SHP77 (cell line): ENCODE measurements at regions not wholly inside any gene's neighbourhood (a gene's known extent, or its start where the extent isn't known, plus 50 kb on each side); places are given as distances from the start of the nearest gene placed in this dataset.
"Not testable (repeated sequence)": the region's sequence is repeated elsewhere in the genome, so short reads cannot be mapped to it uniquely, and the experiment has no call there.

ENCODE experiments used
- DNase-seq, 2 experiments: peaks; one replicate each; lab custom pipeline; 2025; lab: John Stamatoyannopoulos, UW

DNA sequence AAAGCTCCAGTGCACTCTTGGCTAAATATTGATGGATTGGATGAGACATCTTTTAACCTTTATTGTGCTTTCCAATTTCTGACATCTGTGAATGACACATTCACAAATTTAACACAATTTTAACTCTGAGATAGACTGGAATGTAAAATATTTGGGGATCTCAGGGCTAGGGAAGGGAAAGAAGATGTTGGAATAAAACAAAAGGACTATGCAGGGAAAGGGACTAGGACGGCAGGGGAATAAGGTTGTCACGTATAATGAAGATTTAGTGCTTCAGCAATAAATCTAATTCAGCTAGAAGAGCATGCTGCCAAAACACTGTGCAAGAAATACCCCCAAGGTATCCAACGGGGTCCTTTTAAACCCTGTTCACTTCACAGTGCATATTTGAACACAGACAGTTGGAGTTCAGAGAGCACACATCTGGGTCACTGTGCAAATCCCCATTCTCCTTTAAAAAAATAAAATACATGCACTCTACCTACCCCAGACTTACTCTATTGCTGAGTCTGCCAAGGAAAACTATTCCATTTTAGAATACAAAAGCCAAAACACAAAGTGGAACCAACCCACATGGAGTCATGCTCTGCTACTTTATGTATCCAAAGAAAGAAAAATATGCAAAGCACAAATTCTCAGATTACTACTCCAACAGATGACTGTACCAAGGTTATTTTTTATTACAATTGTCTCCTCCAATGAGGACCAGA is 151.0 kb upstream of the RSPO3 start:
- no peak for DNase-seq

DNA sequence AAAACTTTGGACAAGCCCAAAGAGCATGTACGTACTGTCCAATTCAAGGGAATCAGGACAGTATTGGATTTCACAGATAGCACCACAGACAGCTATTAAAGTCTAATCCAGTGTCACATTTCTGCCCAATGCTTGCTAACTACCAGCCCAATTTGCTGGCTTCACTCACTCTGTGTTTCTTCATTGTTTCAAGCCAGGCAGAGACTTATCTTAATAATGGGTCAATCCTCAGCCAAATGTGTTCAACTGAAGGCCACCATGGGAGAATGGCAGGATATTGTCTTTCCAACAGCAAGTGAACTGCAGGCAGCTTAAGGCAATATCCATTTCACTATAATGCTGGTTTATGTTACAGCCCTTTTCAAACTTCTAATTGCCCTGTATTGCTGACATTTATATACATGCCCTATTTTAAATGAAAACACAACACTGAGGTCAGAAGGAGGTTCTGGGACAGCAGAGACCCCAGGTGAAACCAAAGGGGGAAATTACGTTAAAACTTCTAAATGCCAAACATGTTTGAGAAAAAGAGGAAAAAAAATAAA is 142.1 kb upstream of the RSPO3 start:
- DNase-seq: no peak

DNA sequence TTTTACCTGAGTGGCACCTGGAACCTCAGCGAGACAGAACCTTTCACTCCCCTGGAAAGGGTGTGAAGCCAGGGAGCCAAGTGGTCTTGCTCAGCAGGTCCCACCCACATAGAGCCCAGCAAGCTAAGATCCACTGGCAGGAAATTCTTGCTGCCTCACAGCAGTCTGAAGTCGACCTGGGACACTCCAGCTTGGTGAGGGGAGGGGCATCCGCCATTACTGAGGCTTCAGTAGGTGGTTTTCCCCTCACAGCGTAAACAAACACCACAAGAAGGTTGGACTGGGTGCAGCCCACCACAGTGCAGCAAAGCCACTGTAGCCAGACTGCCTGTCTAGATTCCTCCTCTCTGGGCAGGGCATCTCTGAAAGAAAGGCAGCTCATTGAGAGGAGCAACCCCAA is 134.7 kb upstream of the RSPO3 start:
- no peak for DNase-seq

DNA sequence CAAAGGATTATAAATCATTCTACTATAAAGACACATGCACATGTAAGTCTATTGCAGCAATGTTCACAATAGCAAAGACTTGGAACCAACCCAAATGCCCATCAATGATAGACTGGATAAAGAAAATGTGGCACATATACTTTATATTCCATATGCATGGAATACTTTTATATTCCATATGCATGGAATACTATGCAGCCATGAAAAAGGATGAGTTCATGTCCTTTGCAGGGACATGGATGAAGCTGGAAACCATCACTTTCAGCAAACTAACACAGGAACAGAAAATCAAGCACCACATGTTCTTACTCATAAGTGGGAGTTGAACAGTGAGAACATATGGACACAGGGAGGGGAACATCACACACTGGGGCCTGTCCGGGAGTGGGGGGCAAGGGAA is 130.3 kb upstream of the RSPO3 start:
- DNase-seq: not testable (repeated sequence)

DNA sequence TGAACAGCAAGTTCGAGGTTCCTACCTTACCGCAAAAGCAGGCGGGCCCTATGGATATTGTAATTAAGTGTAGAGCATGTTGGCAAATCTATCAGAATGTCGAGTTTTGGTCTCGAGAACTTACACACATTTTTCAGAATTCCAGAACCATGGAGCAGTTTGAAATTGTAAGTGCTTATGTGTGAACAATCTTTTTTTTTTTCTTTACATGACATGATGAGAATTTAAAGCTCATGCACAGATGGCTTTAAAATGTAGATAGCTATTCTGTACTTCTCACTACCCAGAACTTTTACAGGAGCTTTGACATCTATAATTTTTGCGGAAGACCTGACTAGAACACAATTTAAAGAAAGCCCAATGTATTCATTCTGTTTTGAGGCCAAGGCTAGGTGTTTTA is 117.8 kb upstream of the RSPO3 start:
- no peak for DNase-seq

DNA sequence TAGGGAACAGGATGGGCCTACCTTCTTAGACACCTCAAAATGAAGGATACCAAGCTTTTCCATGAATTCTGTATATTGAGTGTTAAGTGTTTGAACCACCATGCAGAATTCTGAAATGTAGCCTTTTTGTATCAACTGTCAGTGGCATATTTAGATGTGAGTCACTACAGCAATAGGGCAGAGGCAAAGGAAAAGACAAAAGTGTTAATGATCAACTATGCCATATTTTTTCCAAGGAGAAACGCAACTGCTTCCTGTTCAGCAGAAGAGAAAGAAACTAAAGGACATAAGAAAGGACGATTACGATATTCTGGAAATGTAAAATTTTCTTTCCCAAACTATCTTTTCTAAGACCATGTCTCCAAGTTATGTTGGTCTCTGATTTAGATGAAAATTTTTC is 104.6 kb upstream of the RSPO3 start:
- no peak for DNase-seq

DNA sequence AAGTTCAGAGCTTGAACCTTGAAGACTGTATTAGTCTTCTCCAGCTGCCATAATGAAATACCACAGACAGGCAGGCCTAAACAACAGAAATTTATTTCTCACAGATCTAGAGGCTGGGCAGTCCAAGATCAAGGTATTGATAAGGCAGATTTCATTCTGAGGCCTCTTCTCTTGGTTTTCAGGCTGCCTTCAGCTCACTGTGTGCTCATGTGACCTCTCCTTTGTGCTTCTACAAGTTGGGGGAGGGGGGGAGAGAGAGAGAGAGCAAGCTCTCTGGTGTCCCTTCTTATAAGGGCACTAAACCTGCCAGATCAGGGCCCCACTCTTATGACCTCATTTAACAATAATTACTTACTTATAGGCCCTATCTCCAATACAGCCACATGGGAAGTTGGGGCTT is 102.6 kb upstream of the RSPO3 start:
- DNase-seq: no peak

DNA sequence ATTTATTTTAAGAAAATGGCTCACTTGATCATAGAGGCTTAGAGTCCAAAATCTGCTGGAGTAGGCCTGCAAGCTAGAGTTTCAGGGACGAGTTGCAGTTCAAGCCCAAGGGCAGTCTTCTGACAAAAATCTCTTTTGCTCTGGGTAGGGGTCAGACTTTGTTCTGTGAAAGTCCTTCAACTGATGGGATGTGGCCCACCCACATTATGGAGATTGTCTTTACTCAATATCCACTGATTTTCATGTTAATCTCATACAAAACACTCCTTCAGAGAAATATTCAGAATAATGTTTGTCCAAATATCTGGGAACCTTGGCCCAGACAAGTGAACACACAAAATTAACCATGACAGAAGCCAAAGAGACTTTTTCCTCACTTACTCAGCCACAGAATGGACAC is 98.6 kb upstream of the RSPO3 start:
- no peak for DNase-seq

DNA sequence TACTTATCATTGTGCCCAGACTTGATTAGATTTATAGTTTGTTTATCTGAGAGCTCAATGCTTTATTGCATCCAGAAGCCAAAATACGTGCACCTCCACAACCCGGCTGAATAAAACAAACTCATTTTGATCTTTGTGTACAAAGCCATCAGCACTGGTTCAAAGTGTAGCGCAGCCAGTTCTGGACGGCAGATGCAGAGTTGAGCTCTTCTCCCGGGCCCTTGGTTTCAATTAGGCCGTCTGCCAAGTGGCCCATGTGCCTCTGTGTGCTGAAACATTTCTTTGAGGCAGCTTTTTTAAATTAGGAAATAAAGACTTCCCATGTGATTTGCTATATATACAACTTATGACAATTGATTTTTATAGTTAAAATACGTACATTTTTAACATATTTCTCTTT is 96.2 kb upstream of the RSPO3 start:
- peak; percentile 62 to 73 for DNase-seq

DNA sequence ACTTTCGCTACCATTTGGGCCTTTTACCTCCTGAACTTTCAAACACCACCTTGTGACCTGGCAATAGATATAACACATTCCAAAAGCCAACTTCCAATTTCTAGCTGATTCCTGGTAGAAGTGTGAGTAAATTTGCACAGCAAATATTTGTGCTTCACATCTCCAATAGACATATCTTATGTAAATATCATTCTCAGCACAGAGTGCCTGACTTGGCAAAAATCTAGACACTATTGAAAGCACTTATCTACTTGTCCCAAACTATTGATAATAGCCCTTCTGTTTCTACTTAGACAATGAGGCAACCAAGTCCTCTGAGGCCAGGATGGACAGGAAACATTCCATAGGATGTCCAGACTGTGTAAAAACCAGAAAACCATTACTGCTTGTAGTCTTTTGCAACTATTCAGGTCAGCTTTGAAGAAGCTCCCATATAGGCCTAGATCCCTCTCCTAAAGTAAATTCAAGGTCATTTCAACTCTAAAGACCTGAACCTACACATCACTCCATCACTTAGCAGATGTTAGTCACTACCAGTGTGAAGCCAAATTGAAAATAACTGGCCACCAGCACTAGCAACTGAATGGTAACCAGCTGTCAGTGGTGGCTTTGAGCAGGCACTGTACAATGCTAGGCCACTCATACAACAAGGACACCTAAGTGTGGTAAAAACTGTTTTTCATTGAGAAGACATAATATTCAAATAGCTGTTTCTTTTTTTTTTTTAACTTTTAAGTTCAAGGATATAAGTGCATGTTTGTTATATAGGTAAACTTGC is 95.3 kb upstream of the RSPO3 start:
- DNase-seq: no peak

DNA sequence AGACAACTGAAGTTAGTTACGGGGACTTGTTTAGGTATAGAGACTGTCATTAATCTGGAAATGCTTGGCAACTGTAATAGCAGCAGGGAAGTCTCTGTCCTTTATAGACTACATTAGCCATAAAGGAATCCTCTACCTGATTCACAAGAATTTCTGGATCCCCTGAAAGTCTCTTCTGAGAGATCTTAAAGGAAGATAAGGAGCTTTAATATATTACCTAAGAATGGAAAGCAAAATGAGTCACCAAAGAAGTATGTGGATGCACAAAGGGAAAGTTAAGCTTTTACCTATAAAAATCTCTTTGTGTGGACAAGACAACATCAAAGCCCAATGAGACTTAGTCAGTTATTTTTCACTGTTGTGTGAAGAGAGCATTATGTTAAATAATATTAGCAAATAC is 92.2 kb upstream of the RSPO3 start:
- no peak for DNase-seq

DNA sequence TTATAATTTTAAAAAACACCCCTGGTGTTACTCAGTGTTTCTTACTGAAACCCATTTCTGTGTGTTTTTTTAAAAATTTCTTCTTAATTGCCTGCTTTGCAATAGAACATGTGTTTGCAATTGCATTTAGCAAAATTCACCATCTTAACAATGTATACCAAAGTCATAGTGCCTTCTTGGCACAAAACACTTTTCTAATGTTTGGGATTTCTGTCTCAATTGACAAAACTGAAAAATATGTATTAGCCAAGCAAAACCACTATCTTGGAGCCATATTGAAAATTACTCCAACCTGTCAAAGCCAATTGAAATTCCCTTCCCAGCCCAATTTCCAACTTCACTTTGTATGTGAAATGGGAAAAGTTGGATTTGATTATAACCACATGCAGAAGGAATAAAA is 88.4 kb upstream of the RSPO3 start:
- no peak for DNase-seq

DNA sequence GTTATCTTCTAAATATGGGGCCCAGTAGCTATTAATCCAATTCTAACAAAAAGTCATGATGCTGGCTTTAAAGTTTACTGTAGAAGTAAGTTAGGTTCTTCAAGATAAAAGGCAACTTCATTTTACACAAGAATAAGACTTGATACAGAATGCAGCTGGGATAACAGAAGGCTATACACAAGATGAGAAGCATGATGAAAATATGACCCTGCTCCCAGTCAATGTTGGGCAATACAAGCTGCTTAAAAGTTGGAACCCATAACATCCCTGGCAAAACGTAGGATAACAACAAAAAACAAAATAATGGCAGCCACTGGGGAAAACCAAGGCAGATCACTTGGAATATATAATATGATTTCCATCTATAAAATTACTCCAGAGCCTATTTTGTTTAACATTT is 87.6 kb upstream of the RSPO3 start:
- DNase-seq: no peak

DNA sequence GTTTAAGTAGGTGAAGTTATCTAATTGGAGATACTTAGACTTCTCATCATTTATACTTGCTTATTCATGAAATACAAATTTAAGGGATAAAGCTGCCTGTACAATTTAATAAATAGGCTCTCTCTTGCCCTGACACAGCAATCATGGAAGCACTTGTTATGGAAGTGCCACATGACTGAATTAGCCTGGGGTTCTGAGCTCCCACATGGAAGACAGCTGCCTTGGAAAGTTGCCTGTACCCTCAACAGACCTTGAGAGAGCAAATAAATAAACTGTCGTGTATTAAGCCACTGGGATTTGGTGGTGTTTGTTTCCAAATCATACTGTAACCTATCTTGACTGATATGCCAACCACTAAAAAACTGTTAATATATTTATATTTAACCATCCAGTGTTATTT is 87.0 kb upstream of the RSPO3 start:
- no peak for DNase-seq

DNA sequence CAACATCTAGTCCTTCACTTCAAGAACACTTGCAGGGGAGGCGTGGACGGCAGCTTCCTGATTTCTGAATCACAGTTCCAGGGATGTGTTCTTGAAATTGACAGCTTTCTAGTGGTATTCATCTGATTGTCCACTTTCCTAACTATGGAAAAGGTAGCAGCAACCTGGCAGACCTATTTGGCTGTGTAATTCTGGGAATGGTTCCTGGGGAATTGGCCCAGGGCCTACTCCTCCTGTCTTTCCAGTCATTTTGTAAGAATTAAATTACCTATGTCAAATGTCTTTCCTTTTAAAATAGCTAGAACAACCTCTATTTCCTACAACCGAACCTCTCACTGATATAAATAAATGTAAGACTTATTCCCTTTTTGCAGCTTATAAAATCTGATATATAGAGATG is 85.5 kb upstream of the RSPO3 start:
- DNase-seq: no peak

DNA sequence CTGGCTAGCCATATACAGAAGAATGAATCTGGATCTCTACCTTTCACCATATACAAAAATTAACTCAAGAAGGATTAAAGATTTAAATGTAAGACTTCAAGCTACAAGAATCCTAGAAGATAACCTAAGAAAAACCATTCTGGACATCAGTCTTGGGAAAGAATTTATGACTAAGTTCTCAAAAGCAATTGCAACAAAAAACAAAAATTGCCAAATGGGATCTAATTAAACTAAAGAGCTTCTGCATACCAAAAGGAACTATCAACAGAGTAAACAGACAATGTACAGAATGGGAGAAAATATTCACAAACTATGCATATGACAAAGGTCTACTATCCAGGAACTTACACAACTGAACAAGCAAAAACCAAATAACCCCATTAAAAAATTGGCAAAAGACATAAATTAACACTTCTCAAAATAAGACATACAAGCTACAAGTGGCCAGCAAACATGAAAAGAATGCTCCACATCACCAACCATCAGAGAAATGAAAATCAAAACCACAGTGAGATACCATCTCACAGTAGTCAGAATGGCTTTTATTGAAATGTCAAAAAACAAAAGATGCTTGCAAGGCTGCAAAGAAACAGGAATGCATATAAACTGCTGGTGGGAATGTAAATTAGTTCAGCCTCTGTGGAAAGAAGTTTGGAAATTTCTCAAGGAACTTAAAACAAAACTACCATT is 66.8 kb upstream of the RSPO3 start:
- DNase-seq: no peak

DNA sequence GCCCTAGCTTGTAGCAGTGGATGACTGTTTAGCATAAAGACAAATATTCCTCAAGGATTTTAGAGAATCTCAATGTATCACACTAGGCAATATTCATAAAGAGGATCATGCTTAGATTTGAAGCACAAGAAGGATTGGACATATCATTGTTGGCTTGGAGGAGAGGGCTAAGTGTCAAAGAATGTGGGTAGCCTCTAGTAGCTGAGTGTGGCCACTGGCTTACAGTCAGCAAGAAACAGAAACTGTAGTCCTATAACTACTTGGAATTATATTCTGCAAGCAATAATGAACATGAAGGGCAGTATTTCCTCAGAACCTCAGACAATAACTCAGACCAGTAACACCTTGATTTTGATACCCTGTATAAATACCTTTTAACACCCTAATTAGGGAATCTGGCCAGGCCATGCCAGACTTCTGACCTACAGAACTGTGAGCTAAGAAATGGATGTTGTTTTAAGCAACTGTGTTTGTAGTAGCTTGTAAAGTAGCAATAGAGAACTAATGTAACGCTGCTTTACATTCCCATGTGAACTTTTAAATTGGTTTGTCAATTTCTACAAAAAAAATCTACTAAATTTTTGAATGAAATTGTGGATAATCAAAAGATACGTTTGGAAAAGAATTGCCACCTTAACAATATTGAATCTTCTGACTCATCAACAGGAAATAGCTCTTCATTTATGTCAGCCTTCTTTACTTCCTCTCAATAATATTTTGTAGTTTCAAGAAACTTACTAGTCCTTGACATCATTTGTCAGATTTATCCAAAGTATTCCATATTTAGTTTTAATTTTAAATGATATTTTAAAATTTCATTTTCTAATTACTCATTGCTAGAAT is 65.2 kb upstream of the RSPO3 start:
- no peak for DNase-seq

DNA sequence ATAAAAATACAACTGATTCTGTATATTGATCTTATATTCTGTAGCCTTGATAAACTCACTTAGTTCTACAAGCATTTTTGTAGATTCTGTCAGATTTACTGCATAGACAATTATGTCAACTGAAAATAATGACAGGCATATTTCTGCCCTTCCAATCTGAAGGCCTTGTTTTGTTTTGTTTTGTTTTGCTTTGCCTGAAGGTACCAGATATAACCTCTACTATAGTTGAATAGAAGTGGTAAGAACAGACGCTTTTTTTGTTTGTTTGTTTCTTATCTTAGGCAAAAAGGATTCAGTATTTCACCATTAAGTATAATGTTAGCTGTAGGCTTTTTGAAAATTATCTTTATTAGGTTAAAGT is 64.6 kb upstream of the RSPO3 start:
- DNase-seq: no peak

DNA sequence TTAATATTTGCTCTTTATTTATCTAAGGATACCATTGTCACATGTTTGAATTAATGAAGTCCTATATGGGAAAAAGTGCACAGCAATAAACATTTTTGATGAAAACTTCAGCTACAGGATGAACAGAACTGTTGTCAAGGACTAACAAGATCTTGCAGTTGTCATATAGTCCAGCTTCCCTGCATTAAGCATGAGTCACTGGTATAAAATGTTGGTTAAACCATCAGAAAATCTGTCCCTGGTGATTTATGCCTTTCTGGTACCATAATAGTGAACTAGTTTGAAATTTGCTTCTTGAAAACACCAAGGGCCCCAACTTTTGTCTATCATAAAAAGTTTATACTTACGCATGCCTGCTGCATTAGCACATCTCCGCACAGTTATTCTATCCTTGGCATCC is 60.4 kb upstream of the RSPO3 start:
- no peak for DNase-seq

DNA sequence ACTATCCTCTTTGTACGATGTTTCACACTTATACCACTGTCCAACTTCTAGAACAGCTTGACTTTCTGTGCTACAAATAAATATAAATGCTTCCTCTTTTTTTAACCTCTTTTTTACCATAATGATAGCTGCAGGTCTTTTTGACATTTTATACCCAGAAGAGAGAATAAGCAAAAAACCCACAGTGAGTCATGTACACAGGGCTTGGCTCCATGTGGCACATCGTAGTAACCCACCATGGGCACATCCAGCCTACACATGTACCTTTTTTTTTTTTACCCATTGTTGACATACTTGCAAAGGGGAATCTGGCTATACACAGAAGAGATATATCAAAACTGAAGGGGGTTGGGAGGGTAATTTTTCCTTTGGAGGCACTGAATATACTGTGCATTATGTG is 59.5 kb upstream of the RSPO3 start:
- no peak for DNase-seq
